ENCODE measurements at regions not wholly inside any gene's neighbourhood (a gene's known extent, or its start where the extent isn't known, plus 50 kb on each side); places are given as distances from the start of the nearest gene placed in this dataset.

DNA sequence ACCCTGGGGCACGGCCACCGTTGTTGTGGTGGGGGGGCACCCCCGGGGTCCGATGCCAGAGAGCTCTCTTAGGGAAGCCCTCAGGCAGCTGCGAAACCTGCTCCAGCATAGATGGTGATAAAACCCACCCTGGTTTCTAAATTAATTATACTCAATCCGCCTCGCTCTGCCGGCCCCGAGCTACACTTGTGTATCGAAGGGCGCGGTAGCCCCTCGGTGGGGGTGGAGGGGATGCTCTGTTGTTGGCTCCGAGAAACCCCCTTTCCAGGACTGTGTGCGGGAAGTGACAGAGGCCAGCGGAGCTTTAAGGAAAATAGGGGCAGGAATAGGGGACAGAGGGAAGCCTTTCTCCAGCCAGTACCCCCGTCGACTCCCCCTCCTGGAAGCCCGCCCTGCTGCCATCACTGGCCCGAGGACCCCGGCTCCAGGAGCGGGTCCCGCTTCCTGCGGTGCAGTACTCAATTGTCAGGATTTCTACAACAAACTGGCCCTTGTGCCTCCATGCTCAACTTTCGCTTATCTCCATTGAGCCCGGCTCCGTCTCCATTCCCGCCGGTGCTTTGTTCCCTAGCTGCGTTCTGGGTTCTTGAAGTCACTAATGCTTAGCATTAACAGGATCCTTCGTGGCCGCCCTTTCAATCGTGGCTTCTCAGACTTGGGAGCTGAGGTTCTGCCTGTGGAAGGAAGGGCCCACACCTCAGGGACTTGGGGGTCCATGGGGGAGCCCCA lies 408.2 kb downstream of the BCOR start:
- H3K27ac ChIP-seq (ENCODE audit: extremely low read depth, low read depth, low read length), result peak overlapping the region; percentile 82
- H3K9me3 ChIP-seq (ENCODE audit: control insufficient read depth, insufficient read depth, low read depth, low read length), result no peaks in the 10 kb centered on the region
- peak overlapping the region; percentile 32 for H3K4me3 ChIP-seq (ENCODE audit: low read depth, low read length)
- ChIA-PET CTCF (interaction anchor here (0.7 to 0.8 kb wide), 2 partner anchors 10 to 36 kb away, joined by 3 read pairs; no protein-coding TSS in a partner anchor), POLR2A (interaction anchor here (0.9 kb wide), 1 partner anchor 404 kb away, joined by 3 read pairs; no protein-coding TSS in a partner anchor)
- TF ChIP-seq ZNF548 (tag by site-specific recombination; IDR thresholded peaks at IDR 0.05) (no peak), ZBTB20 (tag by site-specific recombination; IDR thresholded peaks at IDR 0.05) (peak; percentile 68), ZNF768 (tag by site-specific recombination; IDR thresholded peaks at IDR 0.05) (no peak), ZNF335 (tag by site-specific recombination; conservative IDR thresholded peaks at IDR 0.05) (peak; percentile 81; the same call in 1 of the 2 replicates), GLIS2 (tag by site-specific recombination; IDR thresholded peaks at IDR 0.05) (peak; percentile 16)
- TF ChIP-seq, protein P1, sequence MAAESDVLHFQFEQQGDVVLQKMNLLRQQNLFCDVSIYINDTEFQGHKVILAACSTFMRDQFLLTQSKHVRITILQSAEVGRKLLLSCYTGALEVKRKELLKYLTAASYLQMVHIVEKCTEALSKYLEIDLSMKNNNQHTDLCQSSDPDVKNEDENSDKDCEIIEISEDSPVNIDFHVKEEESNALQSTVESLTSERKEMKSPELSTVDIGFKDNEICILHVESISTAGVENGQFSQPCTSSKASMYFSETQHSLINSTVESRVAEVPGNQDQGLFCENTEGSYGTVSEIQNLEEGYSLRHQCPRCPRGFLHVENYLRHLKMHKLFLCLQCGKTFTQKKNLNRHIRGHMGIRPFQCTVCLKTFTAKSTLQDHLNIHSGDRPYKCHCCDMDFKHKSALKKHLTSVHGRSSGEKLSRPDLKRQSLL (tag by site-specific recombination; IDR thresholded peaks at IDR 0.05), result 0 out of 2 replicates have a peak, but pooled peaks have one; percentile 19
- peaks cover 7% of the 10 kb centered on the region; the same call in 1 of the 2 replicates for H3K4me1 ChIP-seq (ENCODE audit: control insufficient read depth, insufficient read depth, low read length)
- no peaks in the 10 kb centered on the region for H3K36me3 ChIP-seq (ENCODE audit: control insufficient read depth in 2 of 2, insufficient read depth in 1 of 2, low read length in 2 of 2)

DNA sequence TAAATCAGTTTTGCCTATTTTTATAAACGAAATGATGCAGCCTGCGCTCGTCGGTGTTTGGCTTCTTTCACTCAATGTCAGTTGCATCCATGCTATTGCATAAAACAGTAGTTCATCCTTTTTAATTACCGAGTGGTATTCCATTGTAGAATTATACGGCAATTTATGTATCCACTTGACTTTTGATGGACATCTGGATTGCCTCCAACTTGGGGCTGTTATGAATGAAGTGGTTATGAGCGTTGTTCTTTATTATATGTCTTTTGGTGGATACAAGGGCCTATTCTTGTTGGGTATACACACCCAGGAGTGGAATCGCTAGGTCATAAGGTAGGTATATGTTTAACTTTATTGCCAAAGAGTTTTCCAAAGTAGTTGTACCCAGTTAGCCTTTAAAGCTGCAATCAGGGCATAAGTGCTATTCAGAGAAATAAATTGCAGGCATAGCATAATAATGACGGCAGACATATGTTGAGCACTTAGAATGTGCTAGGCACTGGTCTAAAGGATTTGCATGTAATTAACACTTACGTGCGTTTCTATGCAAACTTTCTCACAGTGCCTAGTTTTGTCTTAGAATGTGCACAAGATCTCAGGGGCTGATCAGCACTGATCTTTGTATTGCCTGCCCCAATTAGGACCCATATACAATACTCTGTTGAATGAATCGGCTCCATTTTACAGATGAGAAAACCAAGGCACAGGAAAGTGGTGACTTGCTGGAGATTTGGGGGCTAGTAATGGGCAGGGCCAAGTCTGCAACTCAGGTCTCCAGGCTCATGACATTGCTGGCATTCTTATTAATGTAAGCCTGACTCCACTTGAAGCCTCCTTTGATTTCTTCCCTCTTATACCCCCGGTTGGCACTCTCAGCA lies 407.0 kb downstream of the BCOR start:
- CTCF ChIA-PET, result interaction anchor here (0.8 kb wide), 1 partner anchor 8 kb away, joined by 3 read pairs; no protein-coding TSS in a partner anchor
- POLR2A ChIA-PET, result no interaction called here
- TF ChIP-seq ZNF24 (tag by site-specific recombination; IDR thresholded peaks at IDR 0.05), result no peak
- no peak for TF ChIP-seq ZIC2 (tag by site-specific recombination; IDR thresholded peaks at IDR 0.05)
- TF ChIP-seq, protein P2, sequence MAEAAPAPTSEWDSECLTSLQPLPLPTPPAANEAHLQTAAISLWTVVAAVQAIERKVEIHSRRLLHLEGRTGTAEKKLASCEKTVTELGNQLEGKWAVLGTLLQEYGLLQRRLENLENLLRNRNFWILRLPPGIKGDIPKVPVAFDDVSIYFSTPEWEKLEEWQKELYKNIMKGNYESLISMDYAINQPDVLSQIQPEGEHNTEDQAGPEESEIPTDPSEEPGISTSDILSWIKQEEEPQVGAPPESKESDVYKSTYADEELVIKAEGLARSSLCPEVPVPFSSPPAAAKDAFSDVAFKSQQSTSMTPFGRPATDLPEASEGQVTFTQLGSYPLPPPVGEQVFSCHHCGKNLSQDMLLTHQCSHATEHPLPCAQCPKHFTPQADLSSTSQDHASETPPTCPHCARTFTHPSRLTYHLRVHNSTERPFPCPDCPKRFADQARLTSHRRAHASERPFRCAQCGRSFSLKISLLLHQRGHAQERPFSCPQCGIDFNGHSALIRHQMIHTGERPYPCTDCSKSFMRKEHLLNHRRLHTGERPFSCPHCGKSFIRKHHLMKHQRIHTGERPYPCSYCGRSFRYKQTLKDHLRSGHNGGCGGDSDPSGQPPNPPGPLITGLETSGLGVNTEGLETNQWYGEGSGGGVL (tag by site-specific recombination; IDR thresholded peaks at IDR 0.05), result no peak
- TF ChIP-seq, protein P3, sequence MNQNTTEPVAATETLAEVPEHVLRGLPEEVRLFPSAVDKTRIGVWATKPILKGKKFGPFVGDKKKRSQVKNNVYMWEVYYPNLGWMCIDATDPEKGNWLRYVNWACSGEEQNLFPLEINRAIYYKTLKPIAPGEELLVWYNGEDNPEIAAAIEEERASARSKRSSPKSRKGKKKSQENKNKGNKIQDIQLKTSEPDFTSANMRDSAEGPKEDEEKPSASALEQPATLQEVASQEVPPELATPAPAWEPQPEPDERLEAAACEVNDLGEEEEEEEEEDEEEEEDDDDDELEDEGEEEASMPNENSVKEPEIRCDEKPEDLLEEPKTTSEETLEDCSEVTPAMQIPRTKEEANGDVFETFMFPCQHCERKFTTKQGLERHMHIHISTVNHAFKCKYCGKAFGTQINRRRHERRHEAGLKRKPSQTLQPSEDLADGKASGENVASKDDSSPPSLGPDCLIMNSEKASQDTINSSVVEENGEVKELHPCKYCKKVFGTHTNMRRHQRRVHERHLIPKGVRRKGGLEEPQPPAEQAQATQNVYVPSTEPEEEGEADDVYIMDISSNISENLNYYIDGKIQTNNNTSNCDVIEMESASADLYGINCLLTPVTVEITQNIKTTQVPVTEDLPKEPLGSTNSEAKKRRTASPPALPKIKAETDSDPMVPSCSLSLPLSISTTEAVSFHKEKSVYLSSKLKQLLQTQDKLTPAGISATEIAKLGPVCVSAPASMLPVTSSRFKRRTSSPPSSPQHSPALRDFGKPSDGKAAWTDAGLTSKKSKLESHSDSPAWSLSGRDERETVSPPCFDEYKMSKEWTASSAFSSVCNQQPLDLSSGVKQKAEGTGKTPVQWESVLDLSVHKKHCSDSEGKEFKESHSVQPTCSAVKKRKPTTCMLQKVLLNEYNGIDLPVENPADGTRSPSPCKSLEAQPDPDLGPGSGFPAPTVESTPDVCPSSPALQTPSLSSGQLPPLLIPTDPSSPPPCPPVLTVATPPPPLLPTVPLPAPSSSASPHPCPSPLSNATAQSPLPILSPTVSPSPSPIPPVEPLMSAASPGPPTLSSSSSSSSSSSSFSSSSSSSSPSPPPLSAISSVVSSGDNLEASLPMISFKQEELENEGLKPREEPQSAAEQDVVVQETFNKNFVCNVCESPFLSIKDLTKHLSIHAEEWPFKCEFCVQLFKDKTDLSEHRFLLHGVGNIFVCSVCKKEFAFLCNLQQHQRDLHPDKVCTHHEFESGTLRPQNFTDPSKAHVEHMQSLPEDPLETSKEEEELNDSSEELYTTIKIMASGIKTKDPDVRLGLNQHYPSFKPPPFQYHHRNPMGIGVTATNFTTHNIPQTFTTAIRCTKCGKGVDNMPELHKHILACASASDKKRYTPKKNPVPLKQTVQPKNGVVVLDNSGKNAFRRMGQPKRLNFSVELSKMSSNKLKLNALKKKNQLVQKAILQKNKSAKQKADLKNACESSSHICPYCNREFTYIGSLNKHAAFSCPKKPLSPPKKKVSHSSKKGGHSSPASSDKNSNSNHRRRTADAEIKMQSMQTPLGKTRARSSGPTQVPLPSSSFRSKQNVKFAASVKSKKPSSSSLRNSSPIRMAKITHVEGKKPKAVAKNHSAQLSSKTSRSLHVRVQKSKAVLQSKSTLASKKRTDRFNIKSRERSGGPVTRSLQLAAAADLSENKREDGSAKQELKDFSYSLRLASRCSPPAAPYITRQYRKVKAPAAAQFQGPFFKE (tag by site-specific recombination; IDR thresholded peaks at IDR 0.05; ENCODE audit: borderline replicate concordance), result no peak
- no peak for TF ChIP-seq MZF1 (tag by site-specific recombination; IDR thresholded peaks at IDR 0.05; ENCODE audit: borderline replicate concordance)
- TF ChIP-seq RBAK (tag by site-specific recombination; IDR thresholded peaks at IDR 0.05), result no peak
- no peak for TF ChIP-seq ZNF239 (tag by site-specific recombination; IDR thresholded peaks at IDR 0.05)
- no peak for TF ChIP-seq ZNF16 (tag by site-specific recombination; IDR thresholded peaks at IDR 0.05; ENCODE audit: low read depth)
- TF ChIP-seq, protein P4, sequence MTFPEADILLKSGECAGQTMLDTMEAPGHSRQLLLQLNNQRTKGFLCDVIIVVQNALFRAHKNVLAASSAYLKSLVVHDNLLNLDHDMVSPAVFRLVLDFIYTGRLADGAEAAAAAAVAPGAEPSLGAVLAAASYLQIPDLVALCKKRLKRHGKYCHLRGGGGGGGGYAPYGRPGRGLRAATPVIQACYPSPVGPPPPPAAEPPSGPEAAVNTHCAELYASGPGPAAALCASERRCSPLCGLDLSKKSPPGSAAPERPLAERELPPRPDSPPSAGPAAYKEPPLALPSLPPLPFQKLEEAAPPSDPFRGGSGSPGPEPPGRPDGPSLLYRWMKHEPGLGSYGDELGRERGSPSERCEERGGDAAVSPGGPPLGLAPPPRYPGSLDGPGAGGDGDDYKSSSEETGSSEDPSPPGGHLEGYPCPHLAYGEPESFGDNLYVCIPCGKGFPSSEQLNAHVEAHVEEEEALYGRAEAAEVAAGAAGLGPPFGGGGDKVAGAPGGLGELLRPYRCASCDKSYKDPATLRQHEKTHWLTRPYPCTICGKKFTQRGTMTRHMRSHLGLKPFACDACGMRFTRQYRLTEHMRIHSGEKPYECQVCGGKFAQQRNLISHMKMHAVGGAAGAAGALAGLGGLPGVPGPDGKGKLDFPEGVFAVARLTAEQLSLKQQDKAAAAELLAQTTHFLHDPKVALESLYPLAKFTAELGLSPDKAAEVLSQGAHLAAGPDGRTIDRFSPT (tag by site-specific recombination; IDR thresholded peaks at IDR 0.05), result no peak
- TF ChIP-seq, protein P5, sequence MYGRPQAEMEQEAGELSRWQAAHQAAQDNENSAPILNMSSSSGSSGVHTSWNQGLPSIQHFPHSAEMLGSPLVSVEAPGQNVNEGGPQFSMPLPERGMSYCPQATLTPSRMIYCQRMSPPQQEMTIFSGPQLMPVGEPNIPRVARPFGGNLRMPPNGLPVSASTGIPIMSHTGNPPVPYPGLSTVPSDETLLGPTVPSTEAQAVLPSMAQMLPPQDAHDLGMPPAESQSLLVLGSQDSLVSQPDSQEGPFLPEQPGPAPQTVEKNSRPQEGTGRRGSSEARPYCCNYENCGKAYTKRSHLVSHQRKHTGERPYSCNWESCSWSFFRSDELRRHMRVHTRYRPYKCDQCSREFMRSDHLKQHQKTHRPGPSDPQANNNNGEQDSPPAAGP (tag by site-specific recombination; IDR thresholded peaks at IDR 0.05), result no peak
- TF ChIP-seq GFI1B (tag by site-specific recombination; IDR thresholded peaks at IDR 0.05), result no peak
- no peak for TF ChIP-seq ZFP3 (tag by site-specific recombination; IDR thresholded peaks at IDR 0.05; ENCODE audit: low read depth)
- no peak for TF ChIP-seq ZNF549 (tag by site-specific recombination; IDR thresholded peaks at IDR 0.05)

More for the DNA sequence above, 407.0 kb downstream of the BCOR start:
- H3K4me3 ChIP-seq (ENCODE audit: low read depth, low read length), result no peak overlapping the region
- H3K9me3 ChIP-seq (ENCODE audit: control insufficient read depth, insufficient read depth, low read depth, low read length), result no peaks in the 10 kb centered on the region
- H3K27ac ChIP-seq (ENCODE audit: extremely low read depth, low read depth, low read length), result no peak overlapping the region
- peaks cover 7% of the 10 kb centered on the region; the same call in 1 of the 2 replicates for H3K4me1 ChIP-seq (ENCODE audit: control insufficient read depth, insufficient read depth, low read length)
- H3K36me3 ChIP-seq (ENCODE audit: control insufficient read depth in 2 of 2, insufficient read depth in 1 of 2, low read length in 2 of 2), result no peaks in the 10 kb centered on the region

Data from HEK293 (cell line).